GM21576 (cell line): ENCODE measurements at regions not wholly inside any gene's neighbourhood (a gene's known extent, or its start where the extent isn't known, plus 50 kb on each side); places are given as distances from the start of the nearest gene placed in this dataset.
"Not testable (repeated sequence)": the region's sequence is repeated elsewhere in the genome, so short reads cannot be mapped to it uniquely, and the experiment has no call there.

ENCODE experiments used
- ATAC-seq: cut with Tn5 transposase; IDR thresholded peaks from one replicate; pipeline ENCODE4 v1.9.1; 2021; ENCODE audit warnings: mild to moderate bottlenecking, moderate library complexity; ENCODE audit not compliant: unreplicated experiment

GRCh38 chr18:22068784-22069183, 100.6 kb upstream of the GATA6 start:
- not testable (repeated sequence) for ATAC-seq

GRCh38 chr18:22069916-22070315, 99.5 kb upstream of the GATA6 start:
- ATAC-seq, result no peak

- ATAC-seq, result no peak
These were observed 96.0 kb upstream of the GATA6 start for GRCh38 chr18:22073411-22073810.

- ATAC-seq, result no peak
These were observed 94.9 kb upstream of the GATA6 start for GRCh38 chr18:22074282-22075070.

- ATAC-seq, result no peak
These were observed 89.4 kb upstream of the GATA6 start for GRCh38 chr18:22080035-22080434.

- no peak for ATAC-seq
These were observed 87.0 kb upstream of the GATA6 start for GRCh38 chr18:22082408-22082807.

- no peak for ATAC-seq
These were observed 84.8 kb upstream of the GATA6 start for GRCh38 chr18:22084547-22084946.

GRCh38 chr18:22086973-22087372, 82.4 kb upstream of the GATA6 start:
- ATAC-seq, result no peak

GRCh38 chr18:22088029-22088428, 81.4 kb upstream of the GATA6 start:
- ATAC-seq, result no peak

- no peak for ATAC-seq
These were observed 80.3 kb upstream of the GATA6 start for GRCh38 chr18:22088996-22089640.

GRCh38 chr18:22091341-22091740, 78.0 kb upstream of the GATA6 start:
- ATAC-seq, result no peak

GRCh38 chr18:22093731-22094357, 75.5 kb upstream of the GATA6 start:
- ATAC-seq, result no peak

- no peak for ATAC-seq
These were observed 75.0 kb upstream of the GATA6 start for GRCh38 chr18:22094358-22094734.

GRCh38 chr18:22098563-22098989, 70.8 kb upstream of the GATA6 start:
- no peak for ATAC-seq

GRCh38 chr18:22099925-22100324, 69.5 kb upstream of the GATA6 start:
- ATAC-seq, result no peak

GRCh38 chr18:22101731-22102130, 67.7 kb upstream of the GATA6 start:
- ATAC-seq, result no peak

GRCh38 chr18:22102953-22103646, 66.3 kb upstream of the GATA6 start:
- no peak for ATAC-seq

GRCh38 chr18:22103647-22104031, 65.8 kb upstream of the GATA6 start:
- ATAC-seq, result no peak

GRCh38 chr18:22106536-22107292, 62.7 kb upstream of the GATA6 start:
- ATAC-seq, result no peak

- no peak for ATAC-seq
These were observed 60.7 kb upstream of the GATA6 start for GRCh38 chr18:22108674-22109073.

GRCh38 chr18:22109535-22109934, 59.9 kb upstream of the GATA6 start:
- ATAC-seq, result no peak
